HG03439 (cell line): ENCODE measurements at regions not wholly inside any gene's neighbourhood (a gene's known extent, or its start where the extent isn't known, plus 50 kb on each side); places are given as distances from the start of the nearest gene placed in this dataset.
"Not testable (repeated sequence)": the region's sequence is repeated elsewhere in the genome, so short reads cannot be mapped to it uniquely, and the experiment has no call there.

Experiments used
- ATAC-seq: cut with Tn5 transposase; IDR thresholded peaks from one replicate; pipeline ENCODE4 v1.9.1; 2021; ENCODE audit warnings: mild to moderate bottlenecking, moderate library complexity; ENCODE audit not compliant: unreplicated experiment

DNA sequence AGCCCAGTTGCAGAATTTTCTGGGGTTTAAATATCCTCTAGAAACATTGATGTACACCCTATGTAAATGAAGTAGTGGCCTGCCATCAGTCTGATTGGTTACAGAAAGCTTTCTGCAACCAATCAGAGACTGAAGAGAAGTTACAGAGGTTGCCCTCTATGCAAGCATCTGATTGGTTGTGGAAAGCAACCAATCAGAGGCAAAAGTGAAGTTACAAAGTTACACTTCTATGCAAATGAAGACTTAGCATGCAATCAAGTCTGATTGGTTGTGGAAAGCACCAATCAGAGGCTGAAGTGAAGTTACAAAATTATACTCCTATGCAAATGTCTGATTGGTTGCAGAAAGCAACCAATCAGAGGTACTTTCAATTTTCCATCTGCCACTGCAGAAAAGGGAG lies 51.9 kb upstream of the USP9X start:
- no peak for ATAC-seq

DNA sequence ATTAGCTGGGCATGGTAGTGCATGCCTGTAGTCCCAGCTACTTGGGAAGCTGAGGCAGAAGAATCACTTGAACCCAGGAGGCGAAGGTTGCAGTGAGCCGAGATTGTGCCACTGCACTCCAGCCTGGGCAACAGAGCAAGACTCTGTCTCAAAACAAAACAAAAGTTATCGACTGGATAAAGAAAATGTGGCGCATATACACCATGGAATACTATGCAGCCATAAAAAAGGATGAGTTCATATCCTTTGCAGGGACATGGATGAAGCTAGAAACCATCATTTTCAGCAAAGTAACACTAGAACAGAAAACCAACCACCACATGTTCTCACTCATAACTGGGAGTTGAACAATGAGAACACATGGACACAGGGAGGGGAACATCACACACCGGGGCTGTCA lies 50.3 kb upstream of the USP9X start:
- ATAC-seq = not testable (repeated sequence)
